HEK293 (cell line): ENCODE measurements at regions not wholly inside any gene's neighbourhood (a gene's known extent, or its start where the extent isn't known, plus 50 kb on each side); places are given as distances from the start of the nearest gene placed in this dataset.

Experiments
- CTCF ChIA-PET: fragments of 350-600 bp; formaldehyde crosslinking; extraction: SDS; loops from one replicate; lab custom pipeline; 2021; ENCODE audit warnings: antibody characterized with exemption; lab: Yijun Ruan, JAX
- POLR2A ChIA-PET: fragments of 300-600 bp; formaldehyde crosslinking; extraction: SDS; loops from one replicate; lab custom pipeline; 2020; ENCODE audit warnings: antibody characterized with exemption, inconsistent platforms; lab: Yijun Ruan, JAX
- H3K27ac ChIP-seq: fragments of 200-500 bp; sonication (Bioruptor generic); 2 replicates; pipeline ENCODE4 v1.5.1; 2014; ENCODE audit warnings: low read depth, low read length, control low read depth, inconsistent platforms; ENCODE audit errors: extremely low read depth
- H3K36me3 ChIP-seq, 2 experiments: fragments of 200-500 bp in 1 of 2; sonication (Bioruptor generic) in 1 of 2; 1 replicate in 1 of 2; 2 replicates in 1 of 2; pipeline ENCODE4 v1.5.1; 2014 to 2017; ENCODE audit warnings: inconsistent platforms in 2 of 2, low read length in 2 of 2; ENCODE audit not compliant: control insufficient read depth in 2 of 2, insufficient read depth in 1 of 2
- H3K4me1 ChIP-seq: fragments of 200-500 bp; sonication (Bioruptor generic); 2 replicates; pipeline ENCODE4 v1.5.1; 2014; ENCODE audit warnings: mild to moderate bottlenecking, low read length, inconsistent platforms; ENCODE audit not compliant: control insufficient read depth, insufficient read depth
- H3K4me3 ChIP-seq: 2 replicates; pipeline ENCODE4 v1.5.1; 2011; ENCODE audit warnings: low read depth, mild to moderate bottlenecking, control low read depth, low read length, moderate library complexity
- H3K9me3 ChIP-seq: fragments of 200-500 bp; sonication (Bioruptor generic); 2 replicates; pipeline ENCODE4 v1.5.1; 2014; ENCODE audit warnings: low read depth, low read length, inconsistent platforms; ENCODE audit not compliant: control insufficient read depth, insufficient read depth
- EGR2 ChIP-seq: fragments of 450-650 bp; formaldehyde crosslinking; IDR thresholded peaks from 2 replicates; pipeline ENCODE4 v1.5.1; 2016; ENCODE audit warnings: low read depth, missing biosample characterization, missing genetic modification characterization
- GLIS2 ChIP-seq: fragments of 450-650 bp; formaldehyde crosslinking; IDR thresholded peaks from 2 replicates; pipeline ENCODE4 v1.5.1; 2016; ENCODE audit warnings: missing biosample characterization, missing genetic modification characterization
- KLF16 ChIP-seq: fragments of 450-650 bp; formaldehyde crosslinking; IDR thresholded peaks from 2 replicates; pipeline ENCODE4 v1.5.1; 2017; ENCODE audit warnings: missing biosample characterization, missing genetic modification characterization
- KLF8 ChIP-seq: fragments of 450-650 bp; formaldehyde crosslinking; IDR thresholded peaks from 2 replicates; pipeline ENCODE4 v1.5.1; 2016; ENCODE audit warnings: missing biosample characterization, missing genetic modification characterization
- REPIN1 ChIP-seq: fragments of 450-650 bp; formaldehyde crosslinking; IDR thresholded peaks from 2 replicates; pipeline ENCODE4 v1.5.1; 2017; ENCODE audit warnings: missing biosample characterization, missing genetic modification characterization, low read depth
- SALL2 ChIP-seq: fragments of 450-650 bp; formaldehyde crosslinking; IDR thresholded peaks from 2 replicates; pipeline ENCODE4 v1.5.0; 2017; ENCODE audit warnings: missing biosample characterization, mild to moderate bottlenecking, missing genetic modification characterization, borderline replicate concordance
- SCRT1 ChIP-seq: fragments of 450-650 bp; formaldehyde crosslinking; IDR thresholded peaks from 2 replicates; pipeline ENCODE4 v1.5.1; 2016; ENCODE audit warnings: missing biosample characterization, missing genetic modification characterization, borderline replicate concordance
- SCRT2 ChIP-seq: fragments of 450-650 bp; formaldehyde crosslinking; IDR thresholded peaks from 2 replicates; pipeline ENCODE4 v1.5.1; 2016; ENCODE audit warnings: missing biosample characterization, missing genetic modification characterization
- SETDB1 ChIP-seq: IDR thresholded peaks from one replicate; pipeline ENCODE4 v1.6.1; 2017; ENCODE audit warnings: mild to moderate bottlenecking, low read length, moderate library complexity, mixed read lengths; ENCODE audit not compliant: insufficient read length
- SP3 ChIP-seq: fragments of 450-650 bp; formaldehyde crosslinking; IDR thresholded peaks from 2 replicates; pipeline ENCODE4 v1.5.1; 2016; ENCODE audit warnings: missing biosample characterization, missing genetic modification characterization
- WT1 ChIP-seq: fragments of 450-650 bp; formaldehyde crosslinking; IDR thresholded peaks from 2 replicates; pipeline ENCODE4 v1.5.1; 2016; ENCODE audit warnings: missing biosample characterization, missing genetic modification characterization
- ZBTB20 ChIP-seq: fragments of 450-650 bp; formaldehyde crosslinking; IDR thresholded peaks from 2 replicates; pipeline ENCODE4 v1.5.1; 2016; ENCODE audit warnings: missing biosample characterization, missing genetic modification characterization
- ZNF146 ChIP-seq: fragments of 450-650 bp; formaldehyde crosslinking; IDR thresholded peaks from 2 replicates; pipeline ENCODE4 v1.5.1; 2016; ENCODE audit warnings: missing biosample characterization, missing genetic modification characterization
- ZNF211 ChIP-seq: fragments of 450-650 bp; formaldehyde crosslinking; IDR thresholded peaks from 2 replicates; pipeline ENCODE4 v1.5.1; 2016; ENCODE audit warnings: low read depth, missing biosample characterization, missing genetic modification characterization
- ZNF311 ChIP-seq: fragments of 450-650 bp; formaldehyde crosslinking; IDR thresholded peaks from 2 replicates; pipeline ENCODE4 v1.5.1; 2017; ENCODE audit warnings: missing biosample characterization, missing genetic modification characterization, borderline replicate concordance
- ZNF335 ChIP-seq: fragments of 450-650 bp; formaldehyde crosslinking; conservative IDR thresholded peaks from 2 replicates; pipeline ENCODE4 v1.5.1; 2016; ENCODE audit warnings: missing biosample characterization, missing genetic modification characterization
- ZNF423 ChIP-seq: fragments of 450-650 bp; formaldehyde crosslinking; IDR thresholded peaks from 2 replicates; pipeline ENCODE4 v1.5.1; 2016; ENCODE audit warnings: missing biosample characterization, missing genetic modification characterization
- ZNF529 ChIP-seq: fragments of 450-650 bp; formaldehyde crosslinking; IDR thresholded peaks from 2 replicates; pipeline ENCODE4 v1.5.1; 2017; ENCODE audit warnings: missing genetic modification characterization, missing biosample characterization; ENCODE audit not compliant: insufficient replicate concordance
- ZNF585B ChIP-seq: fragments of 450-650 bp; formaldehyde crosslinking; IDR thresholded peaks from 2 replicates; pipeline ENCODE4 v1.5.1; 2016; ENCODE audit warnings: missing biosample characterization, missing genetic modification characterization
- ZNF623 ChIP-seq: fragments of 450-650 bp; formaldehyde crosslinking; IDR thresholded peaks from 2 replicates; pipeline ENCODE4 v1.5.1; 2016; ENCODE audit warnings: missing biosample characterization, missing genetic modification characterization
- ZNF76 ChIP-seq: fragments of 450-650 bp; formaldehyde crosslinking; IDR thresholded peaks from 2 replicates; pipeline ENCODE4; 2016; ENCODE audit warnings: low read depth, missing biosample characterization, missing genetic modification characterization, borderline replicate concordance
- ZNF791 ChIP-seq: fragments of 450-650 bp; formaldehyde crosslinking; IDR thresholded peaks from 2 replicates; pipeline ENCODE4 v1.5.1; 2016; ENCODE audit warnings: missing biosample characterization, missing genetic modification characterization
- ZSCAN4 ChIP-seq: fragments of 450-650 bp; formaldehyde crosslinking; IDR thresholded peaks from 2 replicates; pipeline ENCODE4 v1.5.1; 2017; ENCODE audit warnings: missing biosample characterization, missing genetic modification characterization

GRCh38 chr11:95496901-95497300, 265.9 kb upstream of the SESN3 start:
- CTCF ChIA-PET = interaction anchor here (0.6 kb wide), 1 partner anchor 340 kb away, joined by 5 read pairs; no protein-coding TSS in a partner anchor
- Histone ChIP-seq H3K36me3 (no peaks in the 10 kb centered on the region), H3K9me3 (no peaks in the 10 kb centered on the region), H3K4me1 (peaks cover 4% of the 10 kb centered on the region), H3K27ac (no peak overlapping the region), H3K4me3 (no peak overlapping the region)
- TF ChIP-seq ZNF311 (tag by site-specific recombination) (no peak), KLF16 (tag by site-specific recombination) (no peak), ZNF529 (tag by site-specific recombination) (no peak), REPIN1 (tag by site-specific recombination) (no peak), GLIS2 (tag by site-specific recombination) (no peak)
- TF ChIP-seq, all 188 proteins: peak for 0
- POLR2A ChIA-PET = no interaction called here

GRCh38 chr11:95495706-95496105, 264.7 kb upstream of the SESN3 start:
- H3K4me1 ChIP-seq = 0 out of 2 replicates have a peak, but pooled peaks cover 2% of the 10 kb centered on the region
- no peaks in the 10 kb centered on the region for H3K36me3 ChIP-seq
- POLR2A ChIA-PET = no interaction called here
- no peak overlapping the region for H3K27ac ChIP-seq
- TF ChIP-seq SCRT1 (tag by site-specific recombination) (no peak), ZNF76 (tag by site-specific recombination) (no peak), SP3 (tag by site-specific recombination) (no peak), KLF8 (tag by site-specific recombination) (no peak), EGR2 (tag by site-specific recombination) (no peak), ZNF423 (no peak), SALL2 (tag by site-specific recombination) (no peak), SCRT2 (no peak), ZNF146 (no peak), ZNF585B (tag by site-specific recombination) (no peak), ZNF623 (tag by site-specific recombination) (no peak), ZNF211 (no peak), ZBTB20 (no peak), WT1 (tag by site-specific recombination) (no peak)
- CTCF ChIA-PET = interaction anchor here (0.6 kb wide), 1 partner anchor 134 kb away, joined by 3 read pairs; no protein-coding TSS in a partner anchor
- H3K9me3 ChIP-seq = no peaks in the 10 kb centered on the region
- no peak overlapping the region for H3K4me3 ChIP-seq

GRCh38 chr11:95494856-95495255, 263.9 kb upstream of the SESN3 start:
- POLR2A ChIA-PET = no interaction called here
- CTCF ChIA-PET = no interaction called here
- no peak overlapping the region for H3K27ac ChIP-seq
- no peak for TF ChIP-seq ZNF335
- TF ChIP-seq, all 188 proteins: peak for 0
- Histone ChIP-seq H3K9me3 (no peaks in the 10 kb centered on the region), H3K36me3 (no peaks in the 10 kb centered on the region), H3K4me1 (0 out of 2 replicates have a peak, but pooled peaks cover under 1% of the 10 kb centered on the region), H3K4me3 (no peak overlapping the region)

GRCh38 chr11:95494167-95494566, 263.2 kb upstream of the SESN3 start:
- ChIA-PET POLR2A (no interaction called here), CTCF (no interaction called here)
- Histone ChIP-seq H3K27ac (no peak overlapping the region), H3K36me3 (no peaks in the 10 kb centered on the region), H3K4me3 (no peak overlapping the region), H3K4me1 (no peaks in the 10 kb centered on the region), H3K9me3 (no peaks in the 10 kb centered on the region)
- TF ChIP-seq SETDB1 (peak; percentile 67), ZNF791 (tag by site-specific recombination) (peak; percentile 87), ZNF211 (no peak), ZSCAN4 (peak; percentile 56; the same call in 1 of the 2 replicates)
